ENCODE measurements at regions not wholly inside any gene's neighbourhood (a gene's known extent, or its start where the extent isn't known, plus 50 kb on each side); places are given as distances from the start of the nearest gene placed in this dataset.

DNA sequence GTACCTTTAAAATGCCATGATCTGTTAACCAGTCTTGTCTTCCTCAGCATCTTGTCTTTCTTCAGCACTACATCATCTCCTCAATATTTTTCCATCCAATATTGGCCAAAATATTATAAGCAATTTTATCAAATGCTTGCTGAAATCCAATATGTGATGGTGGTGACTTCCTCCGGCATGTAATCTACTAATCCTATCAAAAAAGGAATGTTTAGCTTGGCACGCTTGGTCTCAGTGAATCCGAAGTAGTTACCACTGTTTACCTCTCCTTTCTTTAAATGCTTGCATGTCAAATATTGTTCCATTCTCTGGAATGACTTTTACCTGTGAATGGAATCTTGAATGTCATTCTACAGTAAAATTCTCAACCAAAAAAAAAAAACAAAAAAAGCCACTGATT, 72.3 kb upstream of the EEA1 start:
- CTCF ChIA-PET = interaction anchor here (0.7 kb wide), 1 partner anchor 25 kb away, joined by 3 read pairs; no protein-coding TSS in a partner anchor
- no peak overlapping the region for H3K27ac ChIP-seq (ENCODE audit: extremely low read depth, low read depth, low read length)
- POLR2A ChIA-PET = no interaction called here
- TF ChIP-seq TSHZ1 (tag by site-specific recombination; IDR thresholded peaks at IDR 0.05; ENCODE audit: borderline replicate concordance) (no peak), MYNN (tag by site-specific recombination; IDR thresholded peaks at IDR 0.05; ENCODE audit: borderline replicate concordance) (no peak), KLF1 (tag by site-specific recombination; IDR thresholded peaks at IDR 0.05) (no peak), KLF7 (tag by site-specific recombination; IDR thresholded peaks at IDR 0.05; ENCODE audit: borderline replicate concordance) (no peak), ZNF133 (tag by site-specific recombination; IDR thresholded peaks at IDR 0.05) (no peak), ZNF426 (tag by site-specific recombination; IDR thresholded peaks at IDR 0.05) (no peak), ZNF777 (tag by site-specific recombination; IDR thresholded peaks at IDR 0.05; ENCODE audit: borderline replicate concordance) (no peak), ZNF747 (tag by site-specific recombination; IDR thresholded peaks at IDR 0.05) (no peak)
- no peak overlapping the region for H3K4me3 ChIP-seq (ENCODE audit: low read depth, low read length)
- H3K9me3 ChIP-seq (ENCODE audit: control insufficient read depth, insufficient read depth, low read depth, low read length) = no peaks in the 10 kb centered on the region
- H3K36me3 ChIP-seq (ENCODE audit: control insufficient read depth in 2 of 2, insufficient read depth in 1 of 2, low read length in 2 of 2) = no peaks in the 10 kb centered on the region
- peaks cover 5% of the 10 kb centered on the region; the same call in 1 of the 2 replicates for H3K4me1 ChIP-seq (ENCODE audit: control insufficient read depth, insufficient read depth, low read length)

GRCh38 chr12:93002293-93003054, 73.4 kb upstream of the EEA1 start:
- TF ChIP-seq ZNF747 (tag by site-specific recombination; IDR thresholded peaks at IDR 0.05) = no peak
- Histone ChIP-seq H3K27ac (ENCODE audit: extremely low read depth, low read depth, low read length) (no peak overlapping the region), H3K4me3 (ENCODE audit: low read depth, low read length) (no peak overlapping the region), H3K9me3 (ENCODE audit: control insufficient read depth, insufficient read depth, low read depth, low read length) (no peaks in the 10 kb centered on the region), H3K4me1 (ENCODE audit: control insufficient read depth, insufficient read depth, low read length) (peaks cover 12% of the 10 kb centered on the region), H3K36me3 (ENCODE audit: control insufficient read depth in 2 of 2, insufficient read depth in 1 of 2, low read length in 2 of 2) (no peaks in the 10 kb centered on the region)
- ChIA-PET CTCF (interaction anchor here (0.7 kb wide), 2 partner anchors 20 to 24 kb away, joined by 3 read pairs; no protein-coding TSS in a partner anchor), POLR2A (no interaction called here)

DNA sequence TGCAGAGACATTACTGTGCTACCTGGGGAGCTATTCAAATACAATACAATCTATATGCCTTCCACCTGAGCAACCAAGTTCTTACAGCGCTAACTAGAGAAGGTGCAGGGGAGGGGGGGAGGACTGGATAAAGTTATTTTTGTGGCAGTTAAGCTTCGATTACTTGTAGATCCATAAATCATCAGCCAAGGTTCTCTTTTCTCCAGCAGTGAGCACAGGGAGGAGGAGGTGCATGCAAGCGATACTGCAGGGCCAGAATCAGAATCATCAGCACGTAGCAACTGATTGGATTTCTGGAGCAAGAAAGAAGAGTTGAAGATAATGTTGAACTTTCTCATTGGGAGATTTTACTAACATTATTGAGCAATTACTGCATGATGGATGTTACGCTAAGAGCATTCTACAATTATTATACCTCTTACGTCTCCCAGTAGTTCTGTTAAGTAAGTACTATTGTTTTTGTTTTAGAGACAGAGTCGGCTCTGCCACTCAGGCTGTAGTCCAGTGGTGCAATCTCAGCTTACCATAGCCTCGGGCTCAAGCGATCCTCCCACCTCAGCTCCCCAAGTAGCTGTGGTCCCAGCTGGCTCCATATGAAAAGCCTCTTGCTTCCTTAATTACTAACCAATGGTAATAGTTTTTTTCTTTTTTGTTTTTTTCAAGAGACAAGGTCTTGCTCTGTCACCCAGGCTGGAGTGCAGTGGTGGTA, 74.6 kb upstream of the EEA1 start:
- Histone ChIP-seq H3K4me3 (ENCODE audit: low read depth, low read length) (no peak overlapping the region), H3K27ac (ENCODE audit: extremely low read depth, low read depth, low read length) (no peak overlapping the region), H3K4me1 (ENCODE audit: control insufficient read depth, insufficient read depth, low read length) (peaks cover 18% of the 10 kb centered on the region), H3K36me3 (ENCODE audit: control insufficient read depth in 2 of 2, insufficient read depth in 1 of 2, low read length in 2 of 2) (no peaks in the 10 kb centered on the region), H3K9me3 (ENCODE audit: control insufficient read depth, insufficient read depth, low read depth, low read length) (no peaks in the 10 kb centered on the region)
- ChIA-PET POLR2A (no interaction called here), CTCF (interaction anchor here (0.6 to 1.0 kb wide), 4 partner anchors 50 to 781 kb away, joined by 3 to 5 read pairs (median 4); no protein-coding TSS in a partner anchor)
- TF ChIP-seq PRDM10 (tag by site-specific recombination; IDR thresholded peaks at IDR 0.05) (0 out of 2 replicates have a peak, but pooled peaks have one; percentile 22), ZNF426 (tag by site-specific recombination; IDR thresholded peaks at IDR 0.05) (no peak), ZBTB20 (tag by site-specific recombination; IDR thresholded peaks at IDR 0.05) (0 out of 2 replicates have a peak, but pooled peaks have one; percentile 9), OSR2 (tag by site-specific recombination; IDR thresholded peaks at IDR 0.05) (peak; percentile 80), TRIM28 (IDR thresholded peaks at IDR 0.05; ENCODE audit: borderline replicate concordance, low read length) (peak; percentile 12; the same call in 1 of the 2 replicates), MYNN (tag by site-specific recombination; IDR thresholded peaks at IDR 0.05; ENCODE audit: borderline replicate concordance) (no peak)
- TF ChIP-seq, protein P1, sequence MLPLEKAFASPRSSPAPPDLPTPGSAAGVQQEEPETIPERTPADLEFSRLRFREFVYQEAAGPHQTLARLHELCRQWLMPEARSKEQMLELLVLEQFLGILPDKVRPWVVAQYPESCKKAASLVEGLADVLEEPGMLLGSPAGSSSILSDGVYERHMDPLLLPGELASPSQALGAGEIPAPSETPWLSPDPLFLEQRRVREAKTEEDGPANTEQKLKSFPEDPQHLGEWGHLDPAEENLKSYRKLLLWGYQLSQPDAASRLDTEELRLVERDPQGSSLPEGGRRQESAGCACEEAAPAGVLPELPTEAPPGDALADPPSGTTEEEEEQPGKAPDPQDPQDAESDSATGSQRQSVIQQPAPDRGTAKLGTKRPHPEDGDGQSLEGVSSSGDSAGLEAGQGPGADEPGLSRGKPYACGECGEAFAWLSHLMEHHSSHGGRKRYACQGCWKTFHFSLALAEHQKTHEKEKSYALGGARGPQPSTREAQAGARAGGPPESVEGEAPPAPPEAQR (tag by site-specific recombination; IDR thresholded peaks at IDR 0.05) = no peak
- TF ChIP-seq, protein P2, sequence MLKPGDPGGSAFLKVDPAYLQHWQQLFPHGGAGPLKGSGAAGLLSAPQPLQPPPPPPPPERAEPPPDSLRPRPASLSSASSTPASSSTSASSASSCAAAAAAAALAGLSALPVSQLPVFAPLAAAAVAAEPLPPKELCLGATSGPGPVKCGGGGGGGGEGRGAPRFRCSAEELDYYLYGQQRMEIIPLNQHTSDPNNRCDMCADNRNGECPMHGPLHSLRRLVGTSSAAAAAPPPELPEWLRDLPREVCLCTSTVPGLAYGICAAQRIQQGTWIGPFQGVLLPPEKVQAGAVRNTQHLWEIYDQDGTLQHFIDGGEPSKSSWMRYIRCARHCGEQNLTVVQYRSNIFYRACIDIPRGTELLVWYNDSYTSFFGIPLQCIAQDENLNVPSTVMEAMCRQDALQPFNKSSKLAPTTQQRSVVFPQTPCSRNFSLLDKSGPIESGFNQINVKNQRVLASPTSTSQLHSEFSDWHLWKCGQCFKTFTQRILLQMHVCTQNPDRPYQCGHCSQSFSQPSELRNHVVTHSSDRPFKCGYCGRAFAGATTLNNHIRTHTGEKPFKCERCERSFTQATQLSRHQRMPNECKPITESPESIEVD (tag by site-specific recombination; IDR thresholded peaks at IDR 0.05) = peak; percentile 47

Data from HEK293 (cell line).